ENCODE measurements at regions not wholly inside any gene's neighbourhood (a gene's known extent, or its start where the extent isn't known, plus 50 kb on each side); places are given as distances from the start of the nearest gene placed in this dataset.

GRCh38 chr2:104746858-104747257 is 107.1 kb upstream of the POU3F3 start:
- H3K27me3 Mint-ChIP-seq (ENCODE audit: low read depth): peaks cover 7% of the 10 kb centered on the region
- H2BK20ac ChIP-seq (ENCODE audit: low read depth, low read length, poor library complexity, severe bottlenecking): no peak overlapping the region
- no peak overlapping the region for H3K27ac ChIP-seq (ENCODE audit: insufficient read length, low read depth, low read length)
- H3K4me3 Mint-ChIP-seq: no peak overlapping the region
- no peak overlapping the region for H3T11ph ChIP-seq (ENCODE audit: low read length)
- no peak for DNase-seq
- no peak overlapping the region for H3K4me2 ChIP-seq (ENCODE audit: insufficient read depth, insufficient read length, low read length)
- peaks cover 26 to 29% of the 10 kb centered on the region in 2 experiments for H3K4me1 Mint-ChIP-seq
- no peak overlapping the region for H4K91ac ChIP-seq (ENCODE audit: insufficient read length, low read depth, low read length)
- H4K8ac ChIP-seq (replicated peaks; ENCODE audit: insufficient read length, low read depth, low read length): no peak overlapping the region
- H3K23me2 ChIP-seq (ENCODE audit: insufficient read length, low read depth, low read length, poor library complexity, severe bottlenecking): no peaks in the 10 kb centered on the region
- no peak overlapping the region for H2BK12ac ChIP-seq (ENCODE audit: insufficient read length, low read depth, low read length)
- H4K20me1 ChIP-seq (ENCODE audit: control insufficient read depth, insufficient read depth, insufficient read length): no peaks in the 10 kb centered on the region
- no peak overlapping the region for H3K14ac ChIP-seq (ENCODE audit: insufficient read depth, low read length)
- no peak overlapping the region for H3K18ac ChIP-seq (ENCODE audit: insufficient read length, low read depth, low read length)
- H2BK5ac ChIP-seq (ENCODE audit: insufficient read length, low read length): no peak overlapping the region
- no peak overlapping the region for H3K4ac ChIP-seq (ENCODE audit: low read depth, low read length)
- H3K9me3 ChIP-seq (ENCODE audit: control insufficient read depth, low read depth, low read length): no peaks in the 10 kb centered on the region
- H2AK5ac ChIP-seq (ENCODE audit: insufficient read length, low read length): no peak overlapping the region
- 0 out of 2 replicates have a peak overlapping the region, but pooled peaks have one; percentile 44 for H2BK15ac ChIP-seq (ENCODE audit: low read depth, low read length)
- no peak overlapping the region for H3K27ac Mint-ChIP-seq
- no peak overlapping the region for H2BK120ac ChIP-seq (ENCODE audit: low read depth, low read length, poor library complexity, severe bottlenecking)
- no peaks in the 10 kb centered on the region for H3K79me2 ChIP-seq (ENCODE audit: insufficient read depth, low read length)
- H3K56ac ChIP-seq (ENCODE audit: insufficient read length, low read depth, low read length): no peak overlapping the region
- no CpG with 5 or more reads among the region's 24 CpGs for WGBS (ENCODE audit: extremely low coverage, insufficient read length, low lambda C conversion rate)
- H3K36me3 Mint-ChIP-seq (ENCODE audit: insufficient read depth in 1 of 3, low read depth in 3 of 3): no peaks in the 10 kb centered on the region; a peak in 1 of 7 replicates
- H4K5ac ChIP-seq (ENCODE audit: insufficient read length, low read depth, low read length): no peak overlapping the region
- H3K23ac ChIP-seq (ENCODE audit: insufficient read length, low read depth, low read length): no peak overlapping the region
- no peaks in the 10 kb centered on the region for H3K9me3 Mint-ChIP-seq
- no peak for TF ChIP-seq CTCF (conservative IDR thresholded peaks at IDR 0.05)
- H3K79me1 ChIP-seq (ENCODE audit: insufficient read depth, low read depth, low read length, poor library complexity, severe bottlenecking): no peaks in the 10 kb centered on the region
- no peak overlapping the region for H3K9ac ChIP-seq (ENCODE audit: extremely low read depth, insufficient read length, low read length)
- no peaks in the 10 kb centered on the region for H3K27me3 ChIP-seq (ENCODE audit: insufficient read depth, low read length)
- 0 out of 2 replicates have a peak, but pooled peaks cover 2% of the 10 kb centered on the region for H3K4me1 ChIP-seq (ENCODE audit: insufficient read depth, low read length)
- H2AFZ ChIP-seq (ENCODE audit: low read length): no peak overlapping the region

Measured in H9 (cell line).